Thyroid gland (tissue), 4 donors: ENCODE measurements at regions not wholly inside any gene's neighbourhood (a gene's known extent, or its start where the extent isn't known, plus 50 kb on each side); places are given as distances from the start of the nearest gene placed in this dataset.

Experiments used
- DNase-seq, 2 donors: peaks; one replicate each; pipeline ENCODE4 v3.0.0-alpha.2; 2019
- H3K27ac ChIP-seq, 3 donors: fragments of 200-600 bp; sonication (generic); 1 replicate in 2 of 3; 2 replicates in 1 of 3; pipeline ENCODE4 v1.5.1; 2016 to 2019; ENCODE audit warnings: mild to moderate bottlenecking in 1 of 3, moderate library complexity in 1 of 3
- H3K27me3 ChIP-seq: fragments of 200-600 bp; sonication (generic); one replicate; pipeline ENCODE4 v1.5.1; 2019
- H3K36me3 ChIP-seq, 2 donors: fragments of 200-600 bp; sonication (generic); one replicate each; pipeline ENCODE4 v1.5.1; 2016 to 2019
- H3K4me1 ChIP-seq, 2 donors: fragments of 200-600 bp; sonication (generic); one replicate each; pipeline ENCODE4 v1.5.1; 2017 to 2019
- H3K4me3 ChIP-seq, 3 donors: fragments of 200-600 bp; sonication (generic); replicated peaks in 1 of 3; 1 replicate in 2 of 3; 2 replicates in 1 of 3; pipeline ENCODE4 v1.5.1; 2016; ENCODE audit warnings: mild to moderate bottlenecking in 1 of 3
- H3K9me3 ChIP-seq: fragments of 200-600 bp; sonication (generic); one replicate; pipeline ENCODE4 v1.5.1; 2017
- CTCF ChIP-seq, 6 experiments: fragments of 200-600 bp in 3 of 6; fragments of 450-650 bp in 3 of 6; sonication (generic) in 3 of 6; IDR thresholded peaks; one replicate each; pipeline ENCODE4 v1.5.1; 2016 to 2019; ENCODE audit warnings: antibody characterized with exemption in 6 of 6, mild to moderate bottlenecking in 2 of 6, inconsistent platforms in 1 of 6, moderate library complexity in 1 of 6
- POLR2A ChIP-seq, 2 donors: fragments of 450-650 bp; IDR thresholded peaks; one replicate each; pipeline ENCODE4 v1.6.1; 2017; ENCODE audit warnings: antibody characterized with exemption in 2 of 2, mild to moderate bottlenecking in 2 of 2, moderate library complexity in 1 of 2
- WGBS, 2 donors: methylation state at CpG; one replicate each; pipeline ENCODE4 v1.1.5; 2017; 5-methylcytosine and 5-hydroxymethylcytosine counted together
- intact Hi-C: fragments of 100-400 bp; cut with DNase I; formaldehyde crosslinking; loops from one replicate; pipeline ENCODE4 v1.15.1; 2023

DNA sequence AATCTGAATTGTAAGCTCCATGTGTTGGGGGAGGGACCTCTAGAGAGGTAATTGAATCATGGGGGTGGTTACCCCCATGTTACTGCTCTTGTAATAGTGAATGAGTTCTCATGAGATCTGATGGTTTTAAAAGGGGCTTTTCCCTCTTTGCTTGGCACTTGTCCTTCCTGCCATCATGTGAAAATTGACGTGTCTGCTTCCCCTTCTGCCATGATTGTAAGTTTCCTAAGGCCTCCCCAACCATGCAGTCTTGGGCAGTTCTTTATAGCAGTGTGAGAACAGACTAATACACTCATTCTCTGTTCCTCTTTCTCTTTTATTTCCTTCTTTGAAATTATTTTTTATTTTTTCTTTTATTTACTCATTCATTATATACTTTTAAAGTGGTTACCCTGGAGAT, 239.4 kb downstream of the CSNK2A3 start:
- Histone ChIP-seq H3K9me3 (no peaks in the 10 kb centered on the region), H3K4me1 (no peaks in the 10 kb centered on the region), H3K27me3 (no peaks in the 10 kb centered on the region), H3K36me3 (no peaks in the 10 kb centered on the region), H3K27ac (no peak overlapping the region), H3K4me3 (no peak overlapping the region)
- TF ChIP-seq CTCF (IDR thresholded peaks at IDR 0.05) = no peak
- TF ChIP-seq POLR2A (IDR thresholded peaks at IDR 0.05) = no peak
- WGBS, 2 donors = 93 to 96% methylated on average over 1 of the region's 1 CpG
- no peak for DNase-seq
- intact Hi-C loops = no loop called here

- no peaks in the 10 kb centered on the region for H3K27me3 ChIP-seq
- no peak overlapping the region for H3K4me3 ChIP-seq
- H3K27ac ChIP-seq = no peak overlapping the region
- H3K4me1 ChIP-seq = no peaks in the 10 kb centered on the region
- no peaks in the 10 kb centered on the region for H3K36me3 ChIP-seq
- WGBS, 2 donors = 93 to 94% methylated on average over 5 of the region's 5 CpGs
- no peak for DNase-seq
- intact Hi-C loops = no loop called here
- no peaks in the 10 kb centered on the region for H3K9me3 ChIP-seq
- TF ChIP-seq CTCF (IDR thresholded peaks at IDR 0.05) (no peak), POLR2A (IDR thresholded peaks at IDR 0.05) (no peak)
These were observed 245.0 kb downstream of the CSNK2A3 start for GRCh38 chr11:11108026-11108425.

- DNase-seq = no peak
- Histone ChIP-seq H3K36me3 (no peaks in the 10 kb centered on the region), H3K9me3 (no peaks in the 10 kb centered on the region), H3K4me3 (no peak overlapping the region), H3K27me3 (no peaks in the 10 kb centered on the region), H3K27ac (no peak overlapping the region), H3K4me1 (no peaks in the 10 kb centered on the region)
- WGBS, 2 donors = 84 to 95% methylated on average over 4 of the region's 4 CpGs
- intact Hi-C loops = no loop called here
- no peak for TF ChIP-seq POLR2A (IDR thresholded peaks at IDR 0.05)
- TF ChIP-seq CTCF (IDR thresholded peaks at IDR 0.05) = no peak
These were observed 245.8 kb downstream of the CSNK2A3 start for GRCh38 chr11:11107076-11107723.

- H3K4me3 ChIP-seq = no peak overlapping the region
- H3K27ac ChIP-seq = no peak overlapping the region
- intact Hi-C loops = no loop called here
- no peaks in the 10 kb centered on the region for H3K4me1 ChIP-seq
- 79 to 90% methylated on average over 1 of the region's 1 CpG for WGBS, 2 donors
- TF ChIP-seq POLR2A (IDR thresholded peaks at IDR 0.05) (no peak), CTCF (IDR thresholded peaks at IDR 0.05) (no peak)
- no peak for DNase-seq
- H3K27me3 ChIP-seq = no peaks in the 10 kb centered on the region
- H3K36me3 ChIP-seq = no peaks in the 10 kb centered on the region
- no peaks in the 10 kb centered on the region for H3K9me3 ChIP-seq
These were observed 247.5 kb upstream of the ZBED5 start for GRCh38 chr11:11105361-11105760.

GRCh38 chr11:11095831-11096723, 238.2 kb upstream of the ZBED5 start:
- no peak for DNase-seq
- Histone ChIP-seq H3K27me3 (no peaks in the 10 kb centered on the region), H3K4me3 (no peak overlapping the region), H3K27ac (no peak overlapping the region), H3K36me3 (no peaks in the 10 kb centered on the region), H3K4me1 (no peaks in the 10 kb centered on the region), H3K9me3 (no peaks in the 10 kb centered on the region)
- intact Hi-C loops = no loop called here
- 79 to 90% methylated on average over 3 of the region's 3 CpGs for WGBS, 2 donors
- no peak for TF ChIP-seq CTCF (IDR thresholded peaks at IDR 0.05)
- TF ChIP-seq POLR2A (IDR thresholded peaks at IDR 0.05) = no peak
